ENCODE measurements at regions not wholly inside any gene's neighbourhood (a gene's known extent, or its start where the extent isn't known, plus 50 kb on each side); places are given as distances from the start of the nearest gene placed in this dataset.

DNA sequence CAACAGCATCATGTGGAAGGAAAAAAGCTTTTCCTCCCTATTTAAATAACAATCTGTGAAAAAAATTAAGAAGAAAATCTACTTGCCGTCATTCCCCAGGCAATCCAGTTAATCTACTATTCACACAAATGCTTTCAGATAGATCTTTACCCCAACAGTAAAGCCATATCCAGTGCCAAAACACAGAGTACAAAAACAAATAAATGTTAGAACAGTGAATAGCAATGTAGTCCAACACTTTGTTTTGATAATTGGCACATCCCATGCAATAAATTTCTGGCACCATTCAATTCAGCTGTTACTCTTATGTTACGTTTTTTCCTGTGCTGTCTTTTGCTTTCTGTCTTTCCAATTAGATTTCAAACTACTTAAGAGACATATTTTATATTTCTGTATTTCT, 2245.5 kb upstream of the WWC1 start:
- DNase-seq (ENCODE audit: low spot score), result no peak
- in situ Hi-C loops (cut with MboI; ENCODE audit: low pct_unique_long_range_greater_than_20kb, low sequenced_read_pairs, unreplicated experiment), result no loop called here
- TF ChIP-seq CTCF (IDR thresholded peaks at IDR 0.05; ENCODE audit: extremely low read depth, insufficient read depth, missing control alignments), result no peak

DNA sequence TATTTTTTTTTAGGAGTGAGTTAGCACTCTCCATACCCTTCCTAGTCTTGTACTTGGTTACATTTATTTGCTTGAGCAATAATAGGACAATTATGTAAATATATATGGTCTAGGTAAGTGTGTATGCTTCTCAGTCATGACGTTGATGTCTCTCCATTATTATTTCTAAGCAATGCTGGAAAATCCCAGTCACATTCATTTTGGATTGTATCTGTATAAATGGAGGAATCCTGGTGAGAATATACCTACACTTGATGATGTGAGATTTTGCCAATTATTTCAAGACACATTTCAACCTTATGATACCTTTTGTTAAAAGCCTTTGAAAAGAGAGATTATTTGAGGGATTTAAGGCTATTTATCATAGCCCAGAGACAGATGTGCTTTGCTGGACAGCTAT, 2244.5 kb upstream of the WWC1 start:
- DNase-seq (ENCODE audit: low spot score), result no peak
- in situ Hi-C loops (cut with MboI; ENCODE audit: low pct_unique_long_range_greater_than_20kb, low sequenced_read_pairs, unreplicated experiment), result no loop called here
- TF ChIP-seq CTCF (IDR thresholded peaks at IDR 0.05; ENCODE audit: extremely low read depth, insufficient read depth, missing control alignments), result no peak

DNA sequence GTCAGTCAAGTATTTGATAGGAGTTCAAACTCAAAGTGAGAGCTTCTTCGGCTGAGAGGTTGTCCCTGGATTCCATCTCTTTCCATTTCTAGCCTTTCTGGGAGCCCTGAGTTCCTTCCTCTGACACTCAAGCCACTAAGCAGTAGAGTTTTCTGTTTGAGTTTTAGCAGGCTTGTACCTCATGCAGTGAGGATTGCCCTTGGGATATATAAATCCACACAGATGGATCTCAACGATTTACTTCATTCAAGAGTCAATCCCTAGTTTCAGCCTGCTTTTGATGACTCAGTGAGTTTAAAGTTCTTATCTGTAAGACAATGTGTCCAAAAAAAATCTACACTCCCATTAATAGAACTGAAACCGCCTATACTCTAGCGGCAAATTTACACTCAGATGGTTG, 2240.9 kb upstream of the WWC1 start:
- no peak for TF ChIP-seq CTCF (IDR thresholded peaks at IDR 0.05; ENCODE audit: extremely low read depth, insufficient read depth, missing control alignments)
- in situ Hi-C loops (cut with MboI; ENCODE audit: low pct_unique_long_range_greater_than_20kb, low sequenced_read_pairs, unreplicated experiment), result no loop called here
- no peak for DNase-seq (ENCODE audit: low spot score)

DNA sequence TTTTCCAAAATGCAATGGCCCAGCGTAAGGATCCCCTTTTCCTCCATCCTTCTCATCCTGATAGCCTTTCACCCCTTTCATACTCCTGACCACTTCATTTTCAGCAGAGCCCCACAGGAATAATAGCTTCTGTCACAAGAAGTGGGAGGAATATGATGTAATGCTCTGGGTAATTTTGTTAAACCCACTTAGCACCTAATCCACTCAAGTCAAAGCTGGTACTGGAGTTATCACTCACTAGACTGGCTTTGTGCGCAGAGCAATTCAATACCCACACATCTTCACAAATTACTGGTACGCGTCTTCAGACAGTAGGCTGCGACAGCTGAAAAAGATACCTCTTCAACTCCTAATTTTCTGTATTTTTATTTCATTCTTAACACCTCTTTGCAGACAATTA, 2232.8 kb upstream of the WWC1 start:
- DNase-seq (ENCODE audit: low spot score), result no peak
- no peak for TF ChIP-seq CTCF (IDR thresholded peaks at IDR 0.05; ENCODE audit: extremely low read depth, insufficient read depth, missing control alignments)
- in situ Hi-C loops (cut with MboI; ENCODE audit: low pct_unique_long_range_greater_than_20kb, low sequenced_read_pairs, unreplicated experiment), result no loop called here

DNA sequence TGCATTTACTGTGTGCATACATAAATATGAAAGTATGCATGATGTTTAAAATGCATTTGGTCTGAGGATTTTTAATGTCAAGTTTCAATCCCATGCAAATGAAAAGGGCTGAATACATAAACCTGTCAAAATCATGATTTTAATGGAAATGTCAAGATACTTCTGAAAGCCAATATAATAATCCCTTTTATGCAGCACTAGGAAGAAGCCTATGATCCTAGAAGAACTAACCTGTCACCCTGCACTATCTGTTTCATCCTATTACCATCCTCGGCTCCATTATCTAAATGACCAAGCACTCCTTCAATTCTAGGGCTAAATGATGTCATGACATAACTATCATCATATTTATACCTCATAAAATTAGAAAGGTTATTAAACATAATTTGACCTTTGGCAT, 2229.4 kb upstream of the WWC1 start:
- TF ChIP-seq CTCF (IDR thresholded peaks at IDR 0.05; ENCODE audit: extremely low read depth, insufficient read depth, missing control alignments), result no peak
- in situ Hi-C loops (cut with MboI; ENCODE audit: low pct_unique_long_range_greater_than_20kb, low sequenced_read_pairs, unreplicated experiment), result no loop called here
- DNase-seq (ENCODE audit: low spot score), result no peak

DNA sequence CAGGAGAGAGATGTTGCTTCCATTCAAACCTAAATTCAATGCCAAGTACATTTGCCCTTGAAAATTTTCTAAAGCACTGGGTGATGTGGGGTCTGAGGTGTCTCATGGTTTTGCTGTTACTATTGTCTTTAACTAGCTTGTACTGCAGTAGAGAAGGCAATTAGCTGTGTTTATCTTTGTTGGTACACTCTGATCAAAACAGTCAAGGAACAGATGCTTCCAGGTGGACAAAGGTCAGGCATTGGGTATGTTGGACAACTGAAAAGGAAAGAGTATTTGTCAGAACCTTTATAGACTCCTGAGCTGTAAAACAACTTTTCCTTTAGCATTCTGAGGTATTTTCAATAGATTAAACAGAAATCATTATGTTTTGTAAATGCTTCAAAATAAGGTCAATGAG, 2228.7 kb upstream of the WWC1 start:
- in situ Hi-C loops (cut with MboI; ENCODE audit: low pct_unique_long_range_greater_than_20kb, low sequenced_read_pairs, unreplicated experiment), result no loop called here
- no peak for TF ChIP-seq CTCF (IDR thresholded peaks at IDR 0.05; ENCODE audit: extremely low read depth, insufficient read depth, missing control alignments)
- no peak for DNase-seq (ENCODE audit: low spot score)

DNA sequence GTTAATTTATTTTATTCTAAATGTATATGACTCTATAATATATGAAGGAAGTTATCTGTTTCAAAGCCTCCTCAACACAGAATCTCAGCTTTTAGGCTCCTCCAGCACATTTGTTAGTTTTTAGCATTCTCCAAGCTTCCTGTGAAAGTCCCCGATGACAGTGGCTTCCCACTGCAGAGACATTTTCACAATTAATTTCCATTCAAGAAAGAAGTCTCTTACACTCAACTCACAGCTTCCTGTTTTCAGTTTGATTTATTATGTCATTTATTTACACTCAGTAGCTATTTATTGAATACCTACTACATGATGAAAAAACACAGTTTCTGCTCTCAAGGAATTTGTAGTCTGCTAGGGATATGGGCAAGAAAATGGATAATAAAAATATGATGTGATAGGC, 2228.2 kb upstream of the WWC1 start:
- no peak for DNase-seq (ENCODE audit: low spot score)
- in situ Hi-C loops (cut with MboI; ENCODE audit: low pct_unique_long_range_greater_than_20kb, low sequenced_read_pairs, unreplicated experiment), result no loop called here
- no peak for TF ChIP-seq CTCF (IDR thresholded peaks at IDR 0.05; ENCODE audit: extremely low read depth, insufficient read depth, missing control alignments)
